ENCODE measurements at regions not wholly inside any gene's neighbourhood (a gene's known extent, or its start where the extent isn't known, plus 50 kb on each side); places are given as distances from the start of the nearest gene placed in this dataset.

DNA sequence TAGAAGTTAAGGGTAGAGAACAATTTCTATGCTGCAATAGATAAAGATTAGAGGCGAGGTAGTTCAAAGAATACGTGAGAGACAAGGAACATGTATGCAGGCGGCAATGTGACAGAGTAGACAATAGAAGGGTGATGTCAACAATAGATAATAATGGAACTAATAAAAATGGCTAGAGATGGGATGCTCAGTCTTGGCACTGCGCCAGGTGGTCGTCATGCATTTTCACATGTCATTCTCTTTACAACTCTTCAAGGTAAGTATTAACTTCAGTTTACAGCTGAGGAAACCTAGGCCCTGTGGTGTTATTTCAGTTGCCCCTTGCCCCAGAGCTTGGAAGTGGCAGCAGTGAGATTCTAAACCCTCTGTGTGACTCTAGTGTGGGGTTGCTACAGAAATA, 890.7 kb upstream of the CELF4 start:
- Histone ChIP-seq H3K9ac (ENCODE audit: low read length in 2 of 2) (no peak overlapping the region), H3K36me3 (ENCODE audit: control insufficient read depth in 2 of 2, insufficient read depth in 2 of 2, low read length in 2 of 2) (no peaks in the 10 kb centered on the region), H3K27me3 (ENCODE audit: control insufficient read depth in 1 of 2, insufficient read depth in 2 of 2, low read length in 2 of 2) (no peaks in the 10 kb centered on the region), H3K4me3 (ENCODE audit: low read length in 2 of 2) (no peak overlapping the region), H3K27ac (ENCODE audit: low read length) (no peak overlapping the region), H3K4me1 (ENCODE audit: control insufficient read depth, insufficient read depth, low read length) (no peaks in the 10 kb centered on the region), H3K9me3 (ENCODE audit: control insufficient read depth in 2 of 2, low read length in 2 of 2) (no peaks in the 10 kb centered on the region)

DNA sequence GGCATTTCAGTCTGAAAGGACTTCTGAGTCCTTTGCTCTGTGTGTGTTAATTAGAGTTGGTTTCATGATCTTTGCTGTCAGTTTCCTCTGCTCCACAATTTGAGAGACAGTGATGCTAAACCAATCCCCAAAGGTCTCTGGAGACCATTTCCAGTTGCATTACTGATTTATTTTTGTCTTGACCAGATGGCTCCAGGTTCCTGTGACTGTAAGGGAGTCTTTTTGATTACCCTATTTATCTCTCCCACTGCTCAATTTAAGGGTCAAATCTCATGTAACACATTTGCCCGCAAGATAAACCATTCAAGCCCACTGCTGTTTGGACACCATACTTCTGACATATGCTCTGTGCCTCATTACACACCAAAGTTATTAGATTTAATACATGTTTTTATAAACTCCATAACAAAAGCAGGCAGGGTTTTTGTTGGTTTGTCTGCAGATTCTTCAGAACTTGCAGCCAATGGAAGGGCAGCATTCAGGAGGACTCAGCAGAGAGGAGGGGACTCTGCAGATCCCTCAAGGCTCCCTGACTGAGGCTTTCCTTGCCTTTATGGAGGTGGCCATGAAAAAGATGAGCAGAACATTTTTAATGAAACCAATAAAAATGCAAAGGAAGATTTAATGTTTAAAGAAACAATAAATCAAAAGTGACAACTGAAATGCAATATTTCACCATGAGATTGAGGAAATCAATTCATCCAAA, 889.3 kb upstream of the CELF4 start:
- Histone ChIP-seq H3K27ac (ENCODE audit: low read length) (no peak overlapping the region), H3K27me3 (ENCODE audit: control insufficient read depth in 1 of 2, insufficient read depth in 2 of 2, low read length in 2 of 2) (no peaks in the 10 kb centered on the region), H3K9me3 (ENCODE audit: control insufficient read depth in 2 of 2, low read length in 2 of 2) (no peaks in the 10 kb centered on the region), H3K9ac (ENCODE audit: low read length in 2 of 2) (no peak overlapping the region), H3K36me3 (ENCODE audit: control insufficient read depth in 2 of 2, insufficient read depth in 2 of 2, low read length in 2 of 2) (no peaks in the 10 kb centered on the region), H3K4me3 (ENCODE audit: low read length in 2 of 2) (no peak overlapping the region), H3K4me1 (ENCODE audit: control insufficient read depth, insufficient read depth, low read length) (no peaks in the 10 kb centered on the region)

DNA sequence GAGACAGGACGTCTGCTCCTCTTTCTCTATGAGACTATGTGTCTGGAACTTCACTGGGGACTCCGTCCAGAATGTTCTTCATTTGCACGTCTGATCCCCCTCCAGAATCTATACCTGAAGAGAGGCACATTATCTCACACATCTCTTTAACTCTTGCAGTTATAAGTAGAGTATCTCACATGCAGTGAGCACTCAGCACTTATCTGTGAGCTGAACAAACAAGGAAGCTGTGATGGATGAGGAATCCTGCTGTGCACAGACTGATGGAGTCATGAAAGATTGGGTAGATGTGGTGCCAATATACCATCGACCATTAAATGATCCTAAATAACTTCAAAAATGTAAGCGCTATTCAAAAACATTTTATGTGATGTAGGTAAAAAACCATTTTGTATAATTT, 888.3 kb upstream of the CELF4 start:
- Histone ChIP-seq H3K9me3 (ENCODE audit: control insufficient read depth in 2 of 2, low read length in 2 of 2) (no peaks in the 10 kb centered on the region), H3K27me3 (ENCODE audit: control insufficient read depth in 1 of 2, insufficient read depth in 2 of 2, low read length in 2 of 2) (no peaks in the 10 kb centered on the region), H3K9ac (ENCODE audit: low read length in 2 of 2) (no peak overlapping the region), H3K27ac (ENCODE audit: low read length) (no peak overlapping the region), H3K4me1 (ENCODE audit: control insufficient read depth, insufficient read depth, low read length) (no peaks in the 10 kb centered on the region), H3K4me3 (ENCODE audit: low read length in 2 of 2) (no peak overlapping the region), H3K36me3 (ENCODE audit: control insufficient read depth in 2 of 2, insufficient read depth in 2 of 2, low read length in 2 of 2) (no peaks in the 10 kb centered on the region)

DNA sequence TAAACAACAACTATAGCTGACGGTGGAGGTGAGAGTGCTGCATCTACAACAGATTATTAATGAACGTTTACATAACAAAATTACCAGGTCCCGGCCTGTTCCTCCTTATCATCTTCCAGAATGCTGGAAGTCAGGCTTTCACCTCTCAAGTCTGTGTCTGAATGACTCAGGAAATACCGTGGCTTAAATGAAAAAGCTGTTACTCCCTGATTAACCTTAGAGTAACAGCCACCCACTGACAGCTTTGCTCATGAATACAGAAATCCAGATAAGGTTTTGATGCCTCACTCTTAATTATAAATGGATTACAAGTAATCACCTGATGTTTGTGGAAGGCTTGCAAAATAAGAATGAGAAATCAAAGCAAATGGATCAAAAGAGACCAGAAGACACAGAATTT, 885.3 kb upstream of the CELF4 start:
- H3K9ac ChIP-seq (ENCODE audit: low read length in 2 of 2): no peak overlapping the region
- no peaks in the 10 kb centered on the region for H3K9me3 ChIP-seq (ENCODE audit: control insufficient read depth in 2 of 2, low read length in 2 of 2)
- no peaks in the 10 kb centered on the region for H3K36me3 ChIP-seq (ENCODE audit: control insufficient read depth in 2 of 2, insufficient read depth in 2 of 2, low read length in 2 of 2)
- no peaks in the 10 kb centered on the region for H3K4me1 ChIP-seq (ENCODE audit: control insufficient read depth, insufficient read depth, low read length)
- no peak overlapping the region for H3K4me3 ChIP-seq (ENCODE audit: low read length in 2 of 2)
- H3K27me3 ChIP-seq (ENCODE audit: control insufficient read depth in 1 of 2, insufficient read depth in 2 of 2, low read length in 2 of 2): no peaks in the 10 kb centered on the region
- H3K27ac ChIP-seq (ENCODE audit: low read length): no peak overlapping the region

DNA sequence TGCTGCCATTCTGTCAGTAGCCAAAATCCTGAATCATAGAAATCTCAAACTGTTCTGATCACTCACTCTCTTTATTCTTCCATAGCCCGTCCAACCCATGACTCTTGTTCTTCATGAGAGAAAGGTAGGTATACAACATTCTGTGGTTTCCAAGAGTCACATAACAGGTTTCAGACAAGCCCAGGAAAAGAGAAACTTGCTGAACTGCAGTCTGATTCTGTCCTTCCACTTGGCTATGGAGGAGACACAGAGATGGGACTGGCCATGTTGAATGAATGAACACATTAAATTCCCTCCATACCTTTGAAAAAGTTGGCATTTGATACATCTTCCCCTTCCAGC, 880.2 kb upstream of the CELF4 start:
- H3K9ac ChIP-seq (ENCODE audit: low read length in 2 of 2): no peak overlapping the region
- no peak overlapping the region for H3K27ac ChIP-seq (ENCODE audit: low read length)
- H3K36me3 ChIP-seq (ENCODE audit: control insufficient read depth in 2 of 2, insufficient read depth in 2 of 2, low read length in 2 of 2): no peaks in the 10 kb centered on the region
- H3K4me3 ChIP-seq (ENCODE audit: low read length in 2 of 2): no peak overlapping the region
- no peaks in the 10 kb centered on the region for H3K27me3 ChIP-seq (ENCODE audit: control insufficient read depth in 1 of 2, insufficient read depth in 2 of 2, low read length in 2 of 2)
- no peaks in the 10 kb centered on the region for H3K9me3 ChIP-seq (ENCODE audit: control insufficient read depth in 2 of 2, low read length in 2 of 2)
- no peaks in the 10 kb centered on the region for H3K4me1 ChIP-seq (ENCODE audit: control insufficient read depth, insufficient read depth, low read length)

DNA sequence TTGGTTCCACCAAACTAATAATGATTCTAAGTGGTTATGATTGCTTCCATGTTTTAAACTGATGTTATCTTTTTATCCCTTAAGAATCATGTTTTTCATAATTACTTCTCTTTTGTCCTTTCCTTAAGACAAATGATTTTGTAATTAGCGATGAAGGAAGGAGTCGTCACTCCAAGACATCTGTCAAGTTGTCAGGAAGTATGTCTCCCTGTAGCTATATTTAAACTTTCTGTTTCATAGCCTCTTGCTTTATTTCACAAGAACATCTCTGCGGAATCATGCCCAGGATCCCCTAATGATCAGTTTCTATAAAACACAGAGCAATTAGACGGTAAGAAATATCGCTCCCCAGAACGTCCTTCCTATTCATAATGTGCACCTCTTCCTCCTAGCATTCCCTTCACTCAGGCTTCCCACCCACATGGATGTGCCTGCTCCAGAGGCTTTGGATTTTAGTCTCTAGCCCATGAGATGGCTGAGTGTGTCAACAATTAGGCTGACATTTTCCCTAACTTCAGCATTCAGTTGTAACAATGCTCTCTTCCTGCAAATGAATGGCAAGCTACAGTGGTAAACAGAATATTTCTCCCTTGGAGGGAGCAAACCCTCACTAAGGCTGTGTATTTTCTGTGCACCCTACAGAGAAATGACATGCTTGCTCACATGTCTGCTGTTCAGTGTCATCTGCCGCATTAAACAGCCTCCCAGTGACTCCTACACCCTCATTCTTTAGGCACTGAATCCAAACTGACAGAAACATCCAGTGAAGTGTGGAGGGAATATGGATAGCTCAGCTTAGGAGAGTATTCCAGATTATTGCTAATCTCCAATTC, 879.6 kb upstream of the CELF4 start:
- H3K9ac ChIP-seq (ENCODE audit: low read length in 2 of 2): no peak overlapping the region
- H3K36me3 ChIP-seq (ENCODE audit: control insufficient read depth in 2 of 2, insufficient read depth in 2 of 2, low read length in 2 of 2): no peaks in the 10 kb centered on the region
- no peaks in the 10 kb centered on the region for H3K9me3 ChIP-seq (ENCODE audit: control insufficient read depth in 2 of 2, low read length in 2 of 2)
- no peak overlapping the region for H3K27ac ChIP-seq (ENCODE audit: low read length)
- H3K4me3 ChIP-seq (ENCODE audit: low read length in 2 of 2): no peak overlapping the region
- H3K4me1 ChIP-seq (ENCODE audit: control insufficient read depth, insufficient read depth, low read length): no peaks in the 10 kb centered on the region
- H3K27me3 ChIP-seq (ENCODE audit: control insufficient read depth in 1 of 2, insufficient read depth in 2 of 2, low read length in 2 of 2): no peaks in the 10 kb centered on the region

DNA sequence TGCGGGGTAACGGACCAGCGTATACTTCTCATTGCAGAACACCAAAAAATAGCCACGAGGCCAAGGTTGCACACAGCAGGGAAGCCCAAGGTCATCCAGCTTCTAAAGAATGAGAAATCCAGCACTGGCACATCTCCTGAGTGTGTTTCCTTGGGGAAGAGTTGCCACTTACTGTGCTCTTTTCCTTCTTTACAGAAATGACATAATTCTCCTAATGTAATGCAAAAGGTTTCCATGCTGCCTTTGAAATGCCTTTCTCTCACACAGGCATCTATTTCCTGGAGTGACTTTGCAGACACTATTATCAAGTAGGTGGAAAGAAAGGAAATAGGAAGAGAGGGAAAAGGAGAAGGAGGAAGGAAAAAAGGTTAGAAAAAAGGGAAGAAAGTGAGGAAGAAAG, 862.1 kb upstream of the CELF4 start:
- no peaks in the 10 kb centered on the region for H3K27me3 ChIP-seq (ENCODE audit: control insufficient read depth in 1 of 2, insufficient read depth in 2 of 2, low read length in 2 of 2)
- no peaks in the 10 kb centered on the region for H3K36me3 ChIP-seq (ENCODE audit: control insufficient read depth in 2 of 2, insufficient read depth in 2 of 2, low read length in 2 of 2)
- no peaks in the 10 kb centered on the region for H3K9me3 ChIP-seq (ENCODE audit: control insufficient read depth in 2 of 2, low read length in 2 of 2)
- no peak overlapping the region for H3K4me3 ChIP-seq (ENCODE audit: low read length in 2 of 2)
- H3K9ac ChIP-seq (ENCODE audit: low read length in 2 of 2): no peak overlapping the region
- H3K27ac ChIP-seq (ENCODE audit: low read length): no peak overlapping the region
- no peaks in the 10 kb centered on the region for H3K4me1 ChIP-seq (ENCODE audit: control insufficient read depth, insufficient read depth, low read length)

DNA sequence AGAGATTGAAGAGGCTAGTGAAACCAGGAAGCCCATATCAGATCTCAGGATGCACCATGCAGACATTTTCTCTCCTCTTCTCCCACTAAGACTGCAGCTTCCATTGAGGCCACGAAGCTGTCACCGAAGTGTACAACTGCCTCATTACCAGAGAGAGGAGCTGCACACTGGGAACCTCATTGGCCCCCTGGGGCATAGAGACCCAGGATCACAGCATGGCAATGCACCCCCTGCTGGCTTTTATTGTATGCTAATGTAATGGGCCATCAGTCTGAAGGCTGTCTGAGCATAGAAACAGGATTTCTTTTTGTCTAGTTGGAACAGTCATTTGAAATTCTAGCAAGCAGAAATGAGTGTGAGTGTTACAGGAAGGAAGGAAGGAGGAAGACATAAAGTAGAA, 861.6 kb upstream of the CELF4 start:
- H3K27ac ChIP-seq (ENCODE audit: low read length): no peak overlapping the region
- no peaks in the 10 kb centered on the region for H3K9me3 ChIP-seq (ENCODE audit: control insufficient read depth in 2 of 2, low read length in 2 of 2)
- H3K4me3 ChIP-seq (ENCODE audit: low read length in 2 of 2): no peak overlapping the region
- no peaks in the 10 kb centered on the region for H3K27me3 ChIP-seq (ENCODE audit: control insufficient read depth in 1 of 2, insufficient read depth in 2 of 2, low read length in 2 of 2)
- no peak overlapping the region for H3K9ac ChIP-seq (ENCODE audit: low read length in 2 of 2)
- H3K4me1 ChIP-seq (ENCODE audit: control insufficient read depth, insufficient read depth, low read length): no peaks in the 10 kb centered on the region
- H3K36me3 ChIP-seq (ENCODE audit: control insufficient read depth in 2 of 2, insufficient read depth in 2 of 2, low read length in 2 of 2): no peaks in the 10 kb centered on the region

DNA sequence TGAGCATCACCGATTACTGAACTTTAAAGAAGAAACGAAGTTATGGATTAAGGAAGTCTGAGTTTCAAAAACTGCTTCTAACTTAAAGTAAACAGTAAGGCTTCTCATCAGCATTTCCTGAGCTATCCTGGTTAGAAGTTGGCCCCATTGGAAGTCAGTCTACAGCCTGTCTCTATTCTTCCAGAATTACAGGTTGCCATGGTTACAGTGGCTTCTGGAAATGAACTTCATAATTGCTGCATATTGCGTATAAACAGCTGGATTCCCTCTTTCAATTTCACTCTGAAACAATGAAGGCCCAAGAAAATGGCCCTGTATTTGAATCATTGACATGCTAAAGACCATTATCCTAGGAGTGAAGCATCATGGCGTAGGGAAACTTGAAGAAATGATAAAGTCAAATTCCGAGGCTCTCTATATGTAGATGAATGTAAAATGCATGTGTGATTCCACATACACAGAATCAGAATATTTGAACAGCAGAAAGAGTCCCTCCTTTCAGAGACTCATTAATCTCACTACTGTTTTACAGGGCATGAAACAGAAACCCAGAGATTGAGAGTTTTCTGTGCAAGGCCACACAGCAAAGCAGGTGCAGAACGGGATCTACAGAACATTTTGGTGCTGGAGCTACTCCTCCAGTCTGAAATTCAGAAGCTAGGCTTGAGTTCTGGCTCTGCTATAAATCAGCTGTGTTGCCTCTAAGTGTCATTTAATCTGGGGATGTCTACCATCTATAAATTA, 856.4 kb upstream of the CELF4 start:
- Histone ChIP-seq H3K4me1 (ENCODE audit: control insufficient read depth, insufficient read depth, low read length) (no peaks in the 10 kb centered on the region), H3K27me3 (ENCODE audit: control insufficient read depth in 1 of 2, insufficient read depth in 2 of 2, low read length in 2 of 2) (no peaks in the 10 kb centered on the region), H3K9me3 (ENCODE audit: control insufficient read depth in 2 of 2, low read length in 2 of 2) (no peaks in the 10 kb centered on the region), H3K9ac (ENCODE audit: low read length in 2 of 2) (no peak overlapping the region), H3K27ac (ENCODE audit: low read length) (no peak overlapping the region), H3K4me3 (ENCODE audit: low read length in 2 of 2) (no peak overlapping the region), H3K36me3 (ENCODE audit: control insufficient read depth in 2 of 2, insufficient read depth in 2 of 2, low read length in 2 of 2) (no peaks in the 10 kb centered on the region)

DNA sequence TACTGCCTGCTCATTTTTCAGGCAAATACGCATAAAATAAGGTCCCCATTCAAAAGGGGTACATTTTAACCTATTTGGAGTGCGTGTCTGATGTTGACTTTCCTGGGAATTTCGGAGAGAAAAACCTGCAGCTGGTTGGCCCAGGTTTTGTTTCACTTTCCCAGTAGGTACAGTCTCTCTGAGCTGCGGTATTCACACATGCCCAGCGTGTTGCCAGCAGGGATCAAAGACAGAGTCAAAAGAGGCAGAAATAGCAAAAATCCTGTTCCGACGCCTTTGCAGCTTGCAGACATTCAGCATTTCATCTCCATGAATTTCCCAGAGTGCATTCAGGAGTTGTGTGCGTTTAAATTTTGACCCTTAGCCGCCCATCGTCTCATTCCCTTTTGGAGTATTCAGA, 855.4 kb upstream of the CELF4 start:
- Histone ChIP-seq H3K4me1 (ENCODE audit: control insufficient read depth, insufficient read depth, low read length) (no peaks in the 10 kb centered on the region), H3K27ac (ENCODE audit: low read length) (no peak overlapping the region), H3K36me3 (ENCODE audit: control insufficient read depth in 2 of 2, insufficient read depth in 2 of 2, low read length in 2 of 2) (no peaks in the 10 kb centered on the region), H3K4me3 (ENCODE audit: low read length in 2 of 2) (no peak overlapping the region), H3K9me3 (ENCODE audit: control insufficient read depth in 2 of 2, low read length in 2 of 2) (no peaks in the 10 kb centered on the region), H3K27me3 (ENCODE audit: control insufficient read depth in 1 of 2, insufficient read depth in 2 of 2, low read length in 2 of 2) (no peaks in the 10 kb centered on the region), H3K9ac (ENCODE audit: low read length in 2 of 2) (no peak overlapping the region)

DNA sequence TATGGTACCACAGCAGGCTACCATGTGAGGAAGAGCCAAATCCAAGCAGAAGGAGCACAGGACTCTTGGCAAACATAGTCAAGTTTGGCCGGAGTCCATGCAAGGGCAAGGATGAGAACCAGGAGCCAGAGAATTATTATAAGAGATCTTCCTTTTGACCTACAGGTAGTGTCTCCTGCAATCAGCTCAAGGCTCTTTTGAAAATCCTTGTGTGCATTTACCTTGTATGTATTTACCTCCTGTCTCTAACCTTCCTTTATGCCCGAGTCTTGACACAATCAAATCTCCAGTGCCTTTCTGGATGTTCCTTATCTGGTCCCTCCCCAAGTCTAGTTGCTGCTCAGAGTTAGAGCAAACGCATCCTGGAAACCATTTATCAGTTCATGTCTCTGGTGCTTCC, 855.0 kb upstream of the CELF4 start:
- Histone ChIP-seq H3K4me3 (ENCODE audit: low read length in 2 of 2) (no peak overlapping the region), H3K9me3 (ENCODE audit: control insufficient read depth in 2 of 2, low read length in 2 of 2) (no peaks in the 10 kb centered on the region)

More for the DNA sequence above, 855.0 kb upstream of the CELF4 start:
- Histone ChIP-seq H3K27me3 (ENCODE audit: control insufficient read depth in 1 of 2, insufficient read depth in 2 of 2, low read length in 2 of 2) (no peaks in the 10 kb centered on the region), H3K9ac (ENCODE audit: low read length in 2 of 2) (no peak overlapping the region), H3K4me1 (ENCODE audit: control insufficient read depth, insufficient read depth, low read length) (no peaks in the 10 kb centered on the region), H3K36me3 (ENCODE audit: control insufficient read depth in 2 of 2, insufficient read depth in 2 of 2, low read length in 2 of 2) (no peaks in the 10 kb centered on the region), H3K27ac (ENCODE audit: low read length) (no peak overlapping the region)

All from stomach smooth muscle (tissue), 2 donors.